Left colon (tissue), 2 donors: ENCODE measurements at regions not wholly inside any gene's neighbourhood (a gene's known extent, or its start where the extent isn't known, plus 50 kb on each side); places are given as distances from the start of the nearest gene placed in this dataset.

ENCODE experiments used
- ATAC-seq: fragments of 200-7000 bp; cut with Tn5 transposase; one replicate; pipeline ENCODE4 v1.9.1; 2020; ENCODE audit warnings: mild to moderate bottlenecking, moderate library complexity
- DNase-seq, 2 donors: peaks; one replicate each; pipeline ENCODE4 v3.0.0-alpha.2; 2020
- intact Hi-C, 2 donors: fragments of 100-400 bp; cut with DNase I in 1 of 2; cut with micrococcal nuclease in 1 of 2; formaldehyde crosslinking; loops; one replicate each; pipeline versions ENCODE4 v1.11.2 to v1.14.0; 2022; cut with DNase I, micrococcal nuclease
- donor health status: DM: no; HTN: no; CAD: no.
- donor health status: DM: yes; HTN: yes; CAD: no.

DNA sequence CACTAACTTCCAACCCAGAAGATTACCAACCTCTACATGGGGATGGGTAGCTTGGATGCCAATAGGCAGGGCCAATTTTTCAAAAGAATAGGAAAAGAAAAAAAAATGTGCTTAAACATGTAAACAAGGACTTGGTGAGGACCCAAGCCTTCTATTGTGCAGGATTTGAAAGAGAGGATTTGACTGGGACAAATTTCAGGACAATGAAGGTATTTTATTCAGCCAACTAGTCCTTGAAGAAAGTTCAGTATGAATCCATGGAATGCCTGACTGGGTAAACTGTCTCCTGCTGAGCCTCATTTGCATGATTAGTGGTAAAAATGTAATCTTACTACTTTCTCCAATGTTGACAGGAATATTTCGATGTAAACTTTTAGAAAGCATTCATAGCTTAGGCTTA lies 192.5 kb upstream of the RORB start:
- intact Hi-C loops = no loop called here
- DNase-seq = no peak
- ATAC-seq = no peak

- no peak for ATAC-seq
- intact Hi-C loops = no loop called here
Measured at GRCh38 chr9:74309654-74310053, 187.5 kb upstream of the RORB start.

DNA sequence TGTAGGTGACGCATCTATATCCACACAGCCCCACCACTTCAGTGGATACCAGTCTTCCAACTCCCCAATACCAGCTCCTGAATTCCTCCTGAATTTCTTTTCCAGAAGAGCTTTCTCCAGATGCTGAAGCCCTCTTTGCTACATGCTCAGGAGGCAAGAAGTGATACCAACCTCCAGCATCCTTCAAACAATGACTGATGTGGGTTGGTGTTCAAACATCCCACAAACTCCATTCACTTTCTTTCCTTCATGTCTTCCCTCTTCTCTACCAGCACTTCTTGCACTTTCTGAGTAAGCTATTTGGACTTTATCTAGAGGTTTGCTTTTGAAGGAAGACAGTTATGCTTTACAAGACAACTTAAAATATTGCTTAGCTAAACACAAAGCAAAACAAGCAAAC lies 179.9 kb upstream of the RORB start:
- DNase-seq = no peak
- ATAC-seq = no peak
- intact Hi-C loops = no loop called here

More at GRCh38 chr9:74309654-74310053, 187.5 kb upstream of the RORB start:
- no peak for DNase-seq

DNA sequence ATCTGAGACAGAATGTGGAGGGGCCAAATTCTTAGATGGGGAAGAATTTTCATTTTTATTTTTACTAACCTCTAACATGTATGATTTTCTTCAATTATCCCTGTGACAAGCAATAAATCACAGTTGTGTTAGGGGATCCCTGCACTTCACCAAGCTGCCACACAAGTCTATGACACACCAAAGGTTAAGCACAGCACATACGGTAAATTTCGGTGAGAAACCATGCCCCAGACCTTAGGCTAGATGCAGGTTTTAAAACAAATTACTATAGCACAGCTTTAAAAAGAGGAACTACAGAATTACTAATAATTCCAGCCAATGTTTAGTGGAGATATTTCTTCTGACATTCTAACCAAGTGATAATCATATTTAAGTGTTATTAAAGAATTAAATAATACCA lies 175.7 kb upstream of the RORB start:
- intact Hi-C loops = no loop called here
- DNase-seq (no peak), ATAC-seq (no peak)

DNA sequence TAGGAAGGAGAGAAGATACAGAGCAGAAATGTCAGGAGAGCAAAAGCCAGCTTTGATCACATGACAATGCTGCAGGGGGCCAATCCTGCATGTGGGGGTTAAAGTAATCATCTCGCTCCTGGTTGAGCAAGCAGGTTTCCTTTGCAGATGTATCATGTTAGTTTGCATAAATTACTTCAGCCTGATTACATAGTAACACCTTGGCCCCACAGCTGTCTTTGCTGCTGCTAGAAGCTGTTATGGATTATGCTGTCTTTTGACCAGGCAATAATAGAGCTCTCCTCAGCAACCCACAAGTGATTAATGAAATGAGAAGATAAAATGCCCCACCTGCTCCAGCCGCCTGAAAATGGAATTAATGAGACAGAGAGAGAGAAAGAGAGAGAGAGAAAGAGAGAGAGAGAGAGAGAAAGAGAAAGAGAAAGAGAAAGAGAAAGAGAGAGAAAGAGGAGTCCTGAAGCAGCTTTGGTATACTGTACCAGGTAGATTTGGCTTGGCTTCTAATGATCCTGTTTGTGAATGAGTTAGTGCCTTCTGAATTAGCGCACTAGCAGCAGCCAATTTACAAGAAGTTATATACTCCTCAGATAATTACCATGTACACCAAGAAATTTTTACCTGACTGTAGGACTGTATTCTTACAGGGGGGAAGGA lies 174.3 kb upstream of the RORB start:
- no peak for ATAC-seq
- DNase-seq = no peak
- intact Hi-C loops = no loop called here

GRCh38 chr9:74330487-74331214 lies 166.5 kb upstream of the RORB start:
- ATAC-seq (no peak), DNase-seq (no peak)
- intact Hi-C loops = no loop called here

DNA sequence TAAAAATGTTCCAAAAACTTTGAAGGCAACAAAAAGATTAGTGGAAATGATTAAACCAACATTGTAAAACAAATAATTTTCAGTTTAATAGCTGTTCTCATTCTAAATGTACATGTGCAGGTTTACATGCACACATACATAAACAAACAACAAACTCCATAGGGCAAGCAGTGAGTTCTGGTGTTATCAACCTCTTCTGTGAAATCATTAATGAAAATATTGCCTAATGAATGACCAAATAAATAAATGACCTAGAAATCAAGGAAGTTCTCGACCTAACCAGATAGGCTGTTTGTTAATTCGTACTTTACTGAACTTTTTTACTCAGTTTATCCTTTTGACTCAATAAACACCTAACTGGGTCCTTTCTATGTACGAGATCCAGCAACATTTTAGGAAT lies 165.5 kb upstream of the RORB start:
- intact Hi-C loops = no loop called here
- DNase-seq (no peak), ATAC-seq (no peak)

- intact Hi-C loops = no loop called here
- no peak for ATAC-seq
- DNase-seq = no peak
Measured at GRCh38 chr9:74333384-74334032, 163.6 kb upstream of the RORB start.

DNA sequence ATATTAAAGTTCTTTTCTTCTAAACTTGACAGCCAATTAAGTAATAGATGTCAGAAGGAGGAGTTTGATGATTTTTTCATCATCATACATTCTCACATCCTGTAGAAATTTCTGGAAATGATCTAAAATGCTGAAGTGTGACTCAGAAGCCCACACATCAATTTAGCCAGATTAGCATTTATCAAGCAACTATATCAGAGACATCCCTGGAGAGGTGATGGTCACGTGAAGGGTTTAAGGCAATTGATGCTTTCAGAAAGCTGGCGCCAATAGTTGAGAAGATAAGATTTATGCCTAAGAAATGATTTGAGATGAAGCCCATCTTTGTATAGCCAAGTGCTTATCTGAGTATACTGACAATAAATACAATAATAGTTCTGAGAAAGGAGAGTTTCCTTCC lies 162.9 kb upstream of the RORB start:
- ATAC-seq (no peak), DNase-seq (no peak)
- intact Hi-C loops = no loop called here

DNA sequence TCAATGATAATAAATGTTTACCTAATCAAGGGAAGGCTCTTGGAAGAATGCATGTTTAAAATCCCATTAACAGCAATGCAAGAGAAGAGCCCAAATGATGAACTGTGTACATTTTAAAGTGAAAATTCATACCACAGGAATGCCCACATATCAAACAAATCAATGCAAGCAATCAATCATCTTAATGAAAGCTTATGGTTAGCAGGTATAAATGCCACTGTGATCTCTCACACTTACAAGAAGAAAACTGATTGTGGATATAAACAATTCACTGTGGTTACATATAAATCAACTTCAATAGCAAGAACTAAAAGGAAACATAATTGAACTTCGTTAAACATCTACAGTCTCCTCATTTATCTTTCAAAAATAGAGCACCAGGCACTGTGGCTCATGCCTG lies 161.0 kb upstream of the RORB start:
- ATAC-seq = no peak
- intact Hi-C loops = no loop called here
- no peak for DNase-seq

DNA sequence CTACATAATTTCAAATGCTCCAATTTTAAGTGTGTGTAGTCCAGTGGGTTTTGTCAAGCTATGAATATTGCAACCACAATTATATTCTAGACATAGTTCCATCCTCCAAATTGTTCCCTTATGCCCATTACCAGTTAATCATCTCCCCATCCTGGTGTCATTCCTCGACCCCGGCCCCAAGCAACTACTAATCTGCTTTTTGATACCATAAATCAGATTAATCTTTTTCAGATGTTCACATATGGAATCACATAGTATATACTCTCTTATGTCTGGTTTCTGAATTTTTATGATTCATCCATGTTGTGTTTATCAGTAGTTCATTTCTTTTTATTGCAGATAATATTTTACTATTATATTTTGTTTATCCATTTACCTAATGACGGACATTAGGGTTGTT lies 148.4 kb upstream of the RORB start:
- intact Hi-C loops = no loop called here
- DNase-seq (no peak), ATAC-seq (no peak)

- no peak for ATAC-seq
- DNase-seq = no peak
- intact Hi-C loops = no loop called here
Measured at GRCh38 chr9:74355107-74355506, 142.0 kb upstream of the RORB start.

- intact Hi-C loops = no loop called here
- ATAC-seq (no peak), DNase-seq (no peak)
Measured at GRCh38 chr9:74357577-74357976, 139.6 kb upstream of the RORB start.

- no peak for ATAC-seq
- DNase-seq = no peak
- intact Hi-C loops = no loop called here
Measured at GRCh38 chr9:74358959-74359358, 138.2 kb upstream of the RORB start.

- intact Hi-C loops = no loop called here
- ATAC-seq (no peak), DNase-seq (no peak)
Measured at GRCh38 chr9:74361508-74361907, 135.6 kb upstream of the RORB start.

- intact Hi-C loops = no loop called here
- DNase-seq (no peak), ATAC-seq (no peak)
Measured at GRCh38 chr9:74362423-74362822, 134.7 kb upstream of the RORB start.

GRCh38 chr9:74366111-74366510 lies 131.0 kb upstream of the RORB start:
- intact Hi-C loops = no loop called here
- ATAC-seq (no peak), DNase-seq (no peak)

DNA sequence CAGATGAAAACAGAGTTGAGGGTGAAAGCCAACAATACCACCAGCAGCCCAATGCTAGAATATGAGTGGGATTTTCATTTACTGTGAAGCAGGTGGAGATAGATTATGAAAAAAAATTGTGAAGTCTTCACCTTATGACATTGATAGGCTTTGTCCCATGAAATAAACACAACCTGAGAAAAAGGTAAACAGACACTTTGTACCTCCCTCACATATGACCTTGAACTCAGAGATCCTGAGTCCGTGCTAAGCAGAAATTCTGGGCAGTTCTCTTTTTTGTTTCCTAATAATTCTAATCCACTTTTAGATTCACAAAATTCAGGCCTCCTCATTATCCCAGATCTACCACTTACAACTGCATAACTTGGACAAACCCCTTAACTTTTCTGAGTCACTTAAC lies 127.3 kb upstream of the RORB start:
- intact Hi-C loops = no loop called here
- ATAC-seq (no peak), DNase-seq (no peak)

DNA sequence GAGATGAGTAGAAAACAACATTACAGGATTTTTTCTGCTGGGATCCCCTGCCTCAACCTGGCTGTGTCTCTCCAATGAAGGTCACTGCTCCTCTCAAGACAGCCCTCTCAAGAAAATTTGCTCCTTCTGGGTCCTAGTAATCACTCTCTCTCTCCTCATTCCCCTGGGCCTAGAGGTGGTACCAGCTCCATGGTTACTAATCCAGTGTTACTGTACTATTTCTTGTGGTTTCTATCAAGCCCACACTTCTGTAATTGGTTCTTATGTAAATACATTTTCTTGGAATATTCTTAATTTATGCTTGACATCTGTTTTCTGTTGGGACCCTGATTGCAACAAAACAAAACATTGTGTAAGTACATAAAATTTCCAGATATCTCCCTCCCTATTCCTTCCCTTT lies 123.8 kb upstream of the RORB start:
- intact Hi-C loops = no loop called here
- ATAC-seq (no peak), DNase-seq (no peak)

- intact Hi-C loops = no loop called here
- DNase-seq = peak in 1 of 2 donors; percentile 4
- ATAC-seq = no peak
Measured at GRCh38 chr9:74379718-74380117, 117.4 kb upstream of the RORB start.

GRCh38 chr9:74391816-74392215 lies 105.3 kb upstream of the RORB start:
- ATAC-seq (no peak), DNase-seq (no peak)
- intact Hi-C loops = no loop called here
